DND-41 (cell line): ENCODE measurements at regions not wholly inside any gene's neighbourhood (a gene's known extent, or its start where the extent isn't known, plus 50 kb on each side); places are given as distances from the start of the nearest gene placed in this dataset.
"Not testable (repeated sequence)": the region's sequence is repeated elsewhere in the genome, so short reads cannot be mapped to it uniquely, and the experiment has no call there.

Experiments
- CTCF ChIP-seq: IDR thresholded peaks from 2 replicates; pipeline ENCODE4 v1.5.1; 2012; ENCODE audit warnings: borderline replicate concordance, low read length, moderate library complexity, mild to moderate bottlenecking; ENCODE audit not compliant: poor library complexity, severe bottlenecking; ENCODE audit errors: extremely low read depth
- EZH2 ChIP-seq: IDR thresholded peaks from 3 replicates; pipeline ENCODE4 v1.6.1; 2012; ENCODE audit warnings: borderline replicate concordance, low read depth, mild to moderate bottlenecking, moderate library complexity, low read length, inconsistent platforms; ENCODE audit not compliant: severe bottlenecking

- TF ChIP-seq CTCF, EZH2: not testable (repeated sequence)
These were observed 55.9 kb upstream of the URI1 start for GRCh38 chr19:29886106-29886505.
